ENCODE measurements at regions not wholly inside any gene's neighbourhood (a gene's known extent, or its start where the extent isn't known, plus 50 kb on each side); places are given as distances from the start of the nearest gene placed in this dataset.

- Mint-ChIP-seq H3K27ac (no peak overlapping the region), H3K4me1 (no peaks in the 10 kb centered on the region)
Measured at GRCh38 chr12:91482231-91482630, 299.6 kb upstream of the DCN start.

GRCh38 chr12:91478500-91478899, 295.9 kb upstream of the DCN start:
- TF ChIP-seq, protein P1, sequence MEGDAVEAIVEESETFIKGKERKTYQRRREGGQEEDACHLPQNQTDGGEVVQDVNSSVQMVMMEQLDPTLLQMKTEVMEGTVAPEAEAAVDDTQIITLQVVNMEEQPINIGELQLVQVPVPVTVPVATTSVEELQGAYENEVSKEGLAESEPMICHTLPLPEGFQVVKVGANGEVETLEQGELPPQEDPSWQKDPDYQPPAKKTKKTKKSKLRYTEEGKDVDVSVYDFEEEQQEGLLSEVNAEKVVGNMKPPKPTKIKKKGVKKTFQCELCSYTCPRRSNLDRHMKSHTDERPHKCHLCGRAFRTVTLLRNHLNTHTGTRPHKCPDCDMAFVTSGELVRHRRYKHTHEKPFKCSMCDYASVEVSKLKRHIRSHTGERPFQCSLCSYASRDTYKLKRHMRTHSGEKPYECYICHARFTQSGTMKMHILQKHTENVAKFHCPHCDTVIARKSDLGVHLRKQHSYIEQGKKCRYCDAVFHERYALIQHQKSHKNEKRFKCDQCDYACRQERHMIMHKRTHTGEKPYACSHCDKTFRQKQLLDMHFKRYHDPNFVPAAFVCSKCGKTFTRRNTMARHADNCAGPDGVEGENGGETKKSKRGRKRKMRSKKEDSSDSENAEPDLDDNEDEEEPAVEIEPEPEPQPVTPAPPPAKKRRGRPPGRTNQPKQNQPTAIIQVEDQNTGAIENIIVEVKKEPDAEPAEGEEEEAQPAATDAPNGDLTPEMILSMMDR (IDR thresholded peaks at IDR 0.05) = no peak
- Mint-ChIP-seq H3K9me3 (no peaks in the 10 kb centered on the region), H3K36me3 (ENCODE audit: low read depth) (no peaks in the 10 kb centered on the region), H3K4me3 (no peak overlapping the region), H3K4me1 (no peaks in the 10 kb centered on the region), H3K27ac (no peak overlapping the region), H3K27me3 (ENCODE audit: low read depth, poor library complexity) (no peaks in the 10 kb centered on the region)
- no peak for DNase-seq

More at GRCh38 chr12:91482231-91482630, 299.6 kb upstream of the DCN start:
- TF ChIP-seq, protein P1 (IDR thresholded peaks at IDR 0.05) = no peak
- Mint-ChIP-seq H3K9me3 (no peaks in the 10 kb centered on the region), H3K27me3 (ENCODE audit: low read depth, poor library complexity) (peaks cover 3% of the 10 kb centered on the region), H3K4me3 (no peak overlapping the region), H3K36me3 (ENCODE audit: low read depth) (no peaks in the 10 kb centered on the region)
- no peak for DNase-seq

DNA sequence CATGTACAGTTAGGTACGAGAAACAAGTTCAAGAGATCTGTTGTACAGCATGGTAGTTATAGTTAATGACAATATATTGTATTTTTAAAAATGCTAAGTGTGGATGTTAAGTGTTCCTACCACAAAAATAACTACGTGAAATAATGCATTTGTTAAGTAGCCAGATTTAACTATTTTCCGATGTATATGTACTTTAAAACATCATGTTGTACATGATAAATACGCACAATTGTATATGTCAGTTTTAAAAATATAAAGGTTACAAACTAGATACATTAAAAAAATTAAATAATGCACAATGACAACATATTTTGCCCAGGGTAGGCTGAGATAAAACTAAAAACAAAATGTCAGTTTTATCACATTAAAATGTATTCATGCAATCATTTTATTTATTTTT, 285.1 kb upstream of the DCN start:
- peaks cover 2% of the 10 kb centered on the region for H3K27me3 Mint-ChIP-seq (ENCODE audit: low read depth, poor library complexity)
- no peak overlapping the region for H3K27ac Mint-ChIP-seq
- H3K9me3 Mint-ChIP-seq = no peaks in the 10 kb centered on the region
- H3K4me1 Mint-ChIP-seq = no peaks in the 10 kb centered on the region
- TF ChIP-seq, protein P1 (IDR thresholded peaks at IDR 0.05) = no peak
- no peaks in the 10 kb centered on the region for H3K36me3 Mint-ChIP-seq (ENCODE audit: low read depth)
- H3K4me3 Mint-ChIP-seq = no peak overlapping the region
- no peak for DNase-seq

DNA sequence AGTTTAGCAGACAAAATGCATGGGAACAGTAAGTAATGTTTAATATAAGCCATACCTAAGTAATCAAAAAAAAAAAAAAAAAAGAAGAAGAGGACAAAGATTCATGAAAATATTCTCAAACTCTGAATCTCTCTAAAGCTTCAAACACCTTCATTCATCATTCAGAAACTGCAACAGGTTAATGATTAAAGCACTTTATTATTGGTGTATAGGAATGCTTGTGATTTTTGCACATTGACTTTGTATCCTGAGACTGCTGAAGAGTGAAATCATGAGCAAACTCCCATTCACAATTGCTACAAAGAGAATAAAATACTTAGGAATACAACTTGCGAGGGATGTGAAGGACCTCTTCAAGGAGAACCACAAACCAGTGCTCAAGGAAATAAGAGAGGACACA, 278.4 kb upstream of the DCN start:
- Mint-ChIP-seq H3K27ac (no peak overlapping the region), H3K36me3 (ENCODE audit: low read depth) (no peaks in the 10 kb centered on the region), H3K4me1 (no peaks in the 10 kb centered on the region), H3K9me3 (peaks cover 8% of the 10 kb centered on the region), H3K27me3 (ENCODE audit: low read depth, poor library complexity) (peaks cover 4% of the 10 kb centered on the region), H3K4me3 (no peak overlapping the region)
- DNase-seq = no peak
- TF ChIP-seq, protein P1 (IDR thresholded peaks at IDR 0.05) = no peak

DNA sequence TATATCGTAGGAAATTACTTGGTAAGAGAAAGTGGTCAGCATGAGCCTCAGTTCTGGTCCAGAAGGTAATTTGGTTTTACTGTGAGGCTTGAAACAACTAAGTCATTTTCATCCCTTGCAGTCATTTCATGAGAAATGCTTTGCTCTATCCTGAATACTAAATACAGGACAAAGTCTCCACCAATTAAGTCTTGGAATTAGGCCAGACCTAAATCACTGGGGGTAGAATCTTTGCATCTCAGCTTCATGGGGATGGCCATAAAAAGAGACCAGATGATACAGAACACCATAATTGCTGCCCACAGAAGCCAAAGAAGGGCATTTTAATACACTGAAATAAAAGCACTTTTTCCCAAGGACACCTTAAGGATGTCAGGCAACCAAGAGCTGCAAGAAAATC, 277.9 kb upstream of the DCN start:
- TF ChIP-seq, protein P1 (IDR thresholded peaks at IDR 0.05) = no peak
- no peak overlapping the region for H3K4me3 Mint-ChIP-seq
- H3K27me3 Mint-ChIP-seq (ENCODE audit: low read depth, poor library complexity) = peaks cover 4% of the 10 kb centered on the region
- H3K4me1 Mint-ChIP-seq = no peaks in the 10 kb centered on the region
- H3K36me3 Mint-ChIP-seq (ENCODE audit: low read depth) = no peaks in the 10 kb centered on the region
- no peak overlapping the region for H3K27ac Mint-ChIP-seq
- DNase-seq = no peak
- H3K9me3 Mint-ChIP-seq = peaks cover 8% of the 10 kb centered on the region

- TF ChIP-seq, protein P1 (IDR thresholded peaks at IDR 0.05) = no peak
- H3K9me3 Mint-ChIP-seq = peaks cover 12% of the 10 kb centered on the region
Measured at GRCh38 chr12:91455321-91455720, 272.7 kb upstream of the DCN start.

More at GRCh38 chr12:91455321-91455720, 272.7 kb upstream of the DCN start:
- no peak overlapping the region for H3K4me3 Mint-ChIP-seq
- no peak overlapping the region for H3K27ac Mint-ChIP-seq
- no peak for DNase-seq
- no peaks in the 10 kb centered on the region for H3K27me3 Mint-ChIP-seq (ENCODE audit: low read depth, poor library complexity)
- H3K4me1 Mint-ChIP-seq = no peaks in the 10 kb centered on the region
- H3K36me3 Mint-ChIP-seq (ENCODE audit: low read depth) = no peaks in the 10 kb centered on the region

Data from nephron progenitor cell (in vitro differentiated cells).